Right ventricle myocardium inferior (tissue), 1 donor: ENCODE measurements at regions not wholly inside any gene's neighbourhood (a gene's known extent, or its start where the extent isn't known, plus 50 kb on each side); places are given as distances from the start of the nearest gene placed in this dataset.

Experiments
- ATAC-seq: fragments of 200-7000 bp; cut with Tn5 transposase; one replicate; pipeline ENCODE4 v1.9.1; 2020; ENCODE audit warnings: mild to moderate bottlenecking, moderate library complexity
- DNase-seq: peaks from one replicate; pipeline ENCODE4 v3.0.0; 2021; ENCODE audit errors: missing footprints
- intact Hi-C: fragments of 100-400 bp; cut with DNase I; formaldehyde crosslinking; loops from one replicate; pipeline ENCODE4 v1.11.0; 2022
- donor health status: DM: no; HTN: yes; CAD: no; lungs with severe emphysema.

DNA sequence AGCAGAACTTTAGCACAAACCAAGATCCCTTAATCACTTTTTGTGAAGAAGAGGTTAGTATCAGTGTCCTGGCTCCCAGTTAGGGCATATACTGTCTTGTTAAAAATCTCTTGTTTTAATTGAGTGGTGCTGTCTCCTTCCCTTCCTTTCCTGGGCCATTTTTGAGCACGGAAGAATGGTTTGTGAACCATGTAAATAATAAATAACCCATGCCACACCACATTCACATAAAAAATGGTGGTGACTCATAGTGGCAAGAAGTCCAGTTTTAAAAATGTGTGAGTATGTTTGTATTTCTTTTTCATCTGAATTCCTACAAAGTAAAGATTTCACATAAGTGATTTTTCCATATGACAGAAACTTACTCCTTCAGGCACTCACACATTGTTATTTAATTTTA, 59.1 kb upstream of the SPRED1 start:
- intact Hi-C loops = no loop called here
- ATAC-seq = no peak
- DNase-seq = no peak

DNA sequence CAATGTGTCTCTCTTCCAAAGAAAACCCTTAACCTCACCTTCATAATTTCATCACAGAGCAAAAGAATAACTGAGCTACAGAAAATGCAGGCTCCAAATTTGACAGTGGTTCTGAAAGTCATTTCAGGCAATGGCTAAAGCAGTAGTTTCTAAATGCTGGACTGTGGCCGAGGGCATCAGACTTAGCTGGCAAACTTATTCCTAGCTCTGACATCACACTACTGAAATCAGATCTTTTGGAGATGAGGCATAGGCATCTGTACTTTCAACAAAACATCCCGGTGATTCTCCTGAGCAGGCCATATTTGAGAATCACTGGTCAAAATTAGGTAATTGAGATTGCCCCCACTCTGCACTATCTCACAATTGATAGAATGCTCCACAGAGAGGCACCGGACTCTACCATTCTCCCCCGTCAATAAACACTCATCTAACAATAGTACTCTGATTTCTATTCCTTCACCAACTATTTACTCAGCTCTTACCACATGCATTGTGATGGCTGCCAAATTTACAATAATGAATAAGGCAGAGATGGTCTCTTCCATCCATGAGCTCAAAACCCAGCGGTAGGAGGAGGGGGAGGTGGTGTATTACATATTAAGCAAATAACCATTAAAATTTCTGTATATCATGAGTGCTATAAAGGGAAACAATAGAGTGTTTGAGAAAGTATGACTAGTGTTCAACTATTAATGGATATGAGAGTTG, 57.3 kb upstream of the SPRED1 start:
- intact Hi-C loops = no loop called here
- no peak for DNase-seq
- ATAC-seq = no peak

DNA sequence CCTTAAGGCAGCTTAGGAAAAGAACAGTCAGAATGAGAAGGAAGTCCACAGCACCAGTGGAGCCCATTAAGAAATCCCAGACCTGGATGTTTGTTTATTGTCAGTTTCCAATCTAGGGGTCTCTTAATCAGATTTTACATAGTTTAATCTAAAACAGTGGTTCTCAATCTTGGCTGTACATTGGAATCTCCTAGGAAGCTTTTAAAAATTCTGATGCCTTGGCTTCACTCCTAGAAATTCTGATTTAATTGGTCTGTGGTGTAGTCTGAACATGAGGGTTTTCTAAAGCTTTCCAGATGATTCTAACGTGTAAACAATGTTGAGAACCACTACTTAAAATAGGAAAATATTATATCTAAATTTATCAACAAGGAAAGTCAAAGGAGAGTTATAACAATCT, 56.6 kb upstream of the SPRED1 start:
- ATAC-seq (no peak), DNase-seq (no peak)
- intact Hi-C loops = no loop called here

DNA sequence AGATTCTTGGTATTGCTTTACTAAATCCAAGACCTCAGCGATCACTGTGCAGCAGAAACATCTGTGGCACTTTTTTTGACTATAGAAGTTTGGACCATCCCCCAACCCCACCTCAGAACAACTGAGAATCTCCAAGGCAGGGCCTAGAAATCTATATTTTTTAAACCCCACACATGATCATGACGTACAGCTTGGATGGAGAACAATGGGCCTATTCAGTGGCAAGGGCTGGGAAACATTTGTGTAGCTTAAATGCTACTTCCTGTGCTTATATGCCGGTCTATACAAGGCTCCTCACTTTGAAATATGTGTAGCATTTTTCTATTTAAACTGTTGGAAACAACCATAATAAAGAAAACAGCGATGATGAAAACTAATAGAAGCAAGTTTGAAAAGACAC, 55.1 kb upstream of the SPRED1 start:
- intact Hi-C loops = no loop called here
- ATAC-seq = no peak
- no peak for DNase-seq

DNA sequence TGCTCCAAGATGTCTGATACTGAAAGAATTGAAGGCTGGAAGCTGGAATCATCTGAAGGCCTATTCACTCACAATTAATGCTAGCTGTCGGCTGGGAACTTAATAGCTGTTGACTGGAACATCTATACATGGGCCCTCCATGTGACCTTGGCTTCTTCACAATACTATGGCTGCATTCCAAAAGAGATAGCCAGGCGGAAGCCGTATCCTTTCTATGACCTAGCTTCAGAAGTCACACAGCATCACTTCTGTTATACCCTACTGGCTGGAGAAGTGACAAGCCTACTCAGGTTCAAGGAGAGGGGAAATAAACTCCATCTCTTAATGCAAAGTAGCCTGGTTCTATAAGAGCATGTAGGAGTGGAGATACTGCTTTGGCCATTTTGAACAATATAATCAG, 50.9 kb upstream of the SPRED1 start:
- intact Hi-C loops = loop anchor here (10.0 kb wide), 1 partner anchor 197 kb away; no protein-coding TSS in a partner anchor
- ATAC-seq = peak; percentile 69
- DNase-seq = no peak

DNA sequence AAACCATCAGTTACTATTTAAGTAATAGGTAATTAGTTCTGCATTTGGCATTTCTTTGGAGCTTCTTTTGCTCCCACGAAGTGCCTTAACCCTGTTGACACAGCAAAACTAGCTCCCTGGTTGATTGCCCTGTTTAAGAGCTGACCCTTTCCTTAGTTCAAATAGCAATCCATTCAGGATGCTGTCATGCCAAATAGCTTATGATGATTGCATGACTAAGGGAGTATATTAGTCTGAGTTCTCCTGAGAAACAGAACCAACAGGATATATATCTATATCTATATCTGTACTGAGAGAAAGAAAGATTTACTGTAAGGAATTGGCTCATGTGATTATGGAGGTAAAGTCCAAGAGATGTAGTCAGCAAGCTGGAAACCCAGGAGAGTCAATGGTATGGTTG, 50.3 kb upstream of the SPRED1 start:
- ATAC-seq = no peak
- no peak for DNase-seq
- intact Hi-C loops = loop anchor here (10.0 kb wide), 1 partner anchor 198 kb away; no protein-coding TSS in a partner anchor
